Peyer's patch (tissue), 4 donors: ENCODE measurements at regions not wholly inside any gene's neighbourhood (a gene's known extent, or its start where the extent isn't known, plus 50 kb on each side); places are given as distances from the start of the nearest gene placed in this dataset.

Experiments
- DNase-seq, 3 donors: peaks; one replicate each; pipeline ENCODE4 v3.0.0-alpha.2; 2017 to 2019
- H3K27ac ChIP-seq, 4 donors: fragments of 200-600 bp; sonication (generic); one replicate each; pipeline ENCODE4 v1.5.1; 2016 to 2019
- H3K27me3 ChIP-seq, 2 donors: fragments of 200-600 bp; sonication (generic); one replicate each; pipeline ENCODE4 v1.5.1; 2019
- H3K36me3 ChIP-seq, 3 donors: fragments of 200-600 bp; sonication (generic); one replicate each; pipeline ENCODE4 v1.5.1; 2016 to 2019
- H3K4me1 ChIP-seq, 4 donors: fragments of 200-600 bp; sonication (generic); one replicate each; pipeline ENCODE4 v1.5.1; 2016 to 2019
- H3K4me3 ChIP-seq, 4 donors: fragments of 200-600 bp; sonication (generic); 1 replicate in 3 of 4; 2 replicates in 1 of 4; pipeline ENCODE4 v1.5.1; 2016 to 2019; ENCODE audit warnings: mild to moderate bottlenecking in 1 of 4
- H3K9me3 ChIP-seq, 4 donors: fragments of 200-600 bp; sonication (generic); one replicate each; pipeline ENCODE4 v1.5.1; 2016 to 2019; ENCODE audit warnings: mild to moderate bottlenecking in 1 of 4
- CTCF ChIP-seq, 6 experiments: fragments of 450-650 bp in 4 of 6; fragments of 200-600 bp in 2 of 6; sonication (generic) in 1 of 6; IDR thresholded peaks; one replicate each; pipeline ENCODE4 v1.5.1; 2017 to 2019; ENCODE audit warnings: antibody characterized with exemption in 6 of 6, mild to moderate bottlenecking in 3 of 6, moderate library complexity in 1 of 6
- POLR2A ChIP-seq, 2 donors: fragments of 450-650 bp; IDR thresholded peaks; one replicate each; pipeline ENCODE4 v1.5.1; 2017; ENCODE audit warnings: antibody characterized with exemption in 2 of 2, mild to moderate bottlenecking in 2 of 2, moderate library complexity in 2 of 2

DNA sequence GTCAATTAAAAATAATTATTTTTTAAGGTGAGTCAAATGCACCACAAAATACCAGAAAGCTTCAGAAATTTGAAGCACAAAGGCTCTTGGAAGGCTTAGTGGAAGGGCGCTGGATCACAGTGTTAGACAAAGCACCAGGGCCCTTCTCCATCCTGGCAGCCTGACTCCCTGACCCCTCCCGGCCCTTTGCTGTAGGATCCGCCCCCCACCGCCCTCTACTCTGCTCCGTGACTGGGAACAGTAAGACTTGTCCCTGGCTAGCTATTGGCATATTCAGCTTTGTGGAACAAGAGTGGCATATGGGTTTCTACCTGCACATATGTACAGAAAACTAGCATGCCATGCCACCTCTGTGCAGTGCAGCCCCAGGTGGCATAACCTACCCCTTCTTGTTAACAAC is 222.1 kb downstream of the SYK start:
- Histone ChIP-seq H3K27ac (no peak overlapping the region), H3K36me3 (no peaks in the 10 kb centered on the region), H3K9me3 (no peaks in the 10 kb centered on the region), H3K4me1 (no peaks in the 10 kb centered on the region), H3K4me3 (no peak overlapping the region), H3K27me3 (no peaks in the 10 kb centered on the region)
- TF ChIP-seq POLR2A (IDR thresholded peaks at IDR 0.05) (no peak), CTCF (IDR thresholded peaks at IDR 0.05) (no peak)
- no peak for DNase-seq

DNA sequence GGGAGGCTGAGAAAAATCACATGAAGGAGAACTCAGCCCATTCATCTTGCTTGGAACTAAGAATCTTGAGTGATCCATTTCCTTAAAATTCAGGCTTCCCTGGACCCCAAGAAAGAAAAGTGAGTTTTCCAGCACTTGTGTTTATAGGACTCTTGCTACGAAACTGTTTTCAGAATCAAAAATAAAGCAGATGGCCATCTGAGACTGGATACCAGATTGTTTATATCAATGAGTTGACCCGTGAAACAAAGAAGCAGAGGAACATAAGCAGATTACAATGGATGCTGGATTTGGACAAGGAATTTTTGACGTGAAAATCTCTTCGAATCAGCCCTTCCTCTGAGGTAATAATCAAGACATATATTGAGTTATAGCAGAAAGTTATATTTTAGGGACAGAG is 223.2 kb downstream of the SYK start:
- no peak overlapping the region for H3K27ac ChIP-seq
- no peaks in the 10 kb centered on the region for H3K27me3 ChIP-seq
- H3K36me3 ChIP-seq: no peaks in the 10 kb centered on the region
- H3K4me1 ChIP-seq: no peaks in the 10 kb centered on the region
- DNase-seq: no peak
- TF ChIP-seq POLR2A (IDR thresholded peaks at IDR 0.05): no peak
- H3K4me3 ChIP-seq: no peak overlapping the region
- H3K9me3 ChIP-seq: no peaks in the 10 kb centered on the region

DNA sequence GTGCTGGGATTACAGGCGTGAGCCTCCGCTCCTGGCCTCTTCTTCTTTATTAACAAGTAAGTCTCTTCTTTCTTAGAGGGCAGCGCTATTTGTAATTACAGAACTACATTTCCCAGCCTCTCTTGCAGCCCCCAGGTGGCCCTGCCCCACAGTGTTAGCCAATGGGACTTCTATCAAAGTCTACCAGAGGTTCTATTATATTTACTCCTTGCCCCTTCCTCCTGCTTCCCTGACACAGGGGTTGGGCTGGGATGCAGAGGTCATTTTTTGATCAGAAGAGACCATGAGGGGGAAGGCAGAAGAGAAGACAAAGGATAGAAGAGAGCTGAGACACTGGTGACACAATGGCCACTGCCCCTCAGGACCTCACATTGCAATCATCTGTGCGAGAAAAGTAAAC is 224.2 kb downstream of the SYK start:
- no peak for DNase-seq
- no peaks in the 10 kb centered on the region for H3K9me3 ChIP-seq
- H3K4me3 ChIP-seq: no peak overlapping the region
- TF ChIP-seq POLR2A (IDR thresholded peaks at IDR 0.05) (no peak), CTCF (IDR thresholded peaks at IDR 0.05) (no peak)
- no peak overlapping the region for H3K27ac ChIP-seq
- no peaks in the 10 kb centered on the region for H3K4me1 ChIP-seq
- H3K27me3 ChIP-seq: no peaks in the 10 kb centered on the region
- no peaks in the 10 kb centered on the region for H3K36me3 ChIP-seq

DNA sequence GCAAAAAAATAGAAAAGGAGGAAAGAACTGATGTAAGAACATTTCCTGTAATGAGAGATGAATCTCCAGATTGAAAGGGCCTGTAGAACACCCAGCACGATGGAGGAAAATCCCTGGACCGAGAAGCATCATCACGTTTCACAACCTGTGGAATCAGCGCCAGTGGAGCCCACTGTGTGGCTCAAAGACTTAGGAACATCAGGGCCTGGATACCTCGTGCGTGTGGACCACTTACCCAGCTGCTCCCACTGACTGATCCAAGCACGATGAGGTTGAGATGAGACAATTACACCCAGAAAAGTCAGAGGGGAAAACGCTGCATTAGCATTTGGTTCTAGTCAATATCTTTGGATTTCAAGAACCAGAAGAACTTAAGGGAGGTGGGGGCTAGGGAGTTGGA is 224.6 kb downstream of the SYK start:
- Histone ChIP-seq H3K9me3 (no peaks in the 10 kb centered on the region), H3K27ac (no peak overlapping the region), H3K36me3 (no peaks in the 10 kb centered on the region), H3K4me3 (no peak overlapping the region), H3K27me3 (no peaks in the 10 kb centered on the region), H3K4me1 (no peaks in the 10 kb centered on the region)
- no peak for TF ChIP-seq CTCF (IDR thresholded peaks at IDR 0.05)
- DNase-seq: no peak

DNA sequence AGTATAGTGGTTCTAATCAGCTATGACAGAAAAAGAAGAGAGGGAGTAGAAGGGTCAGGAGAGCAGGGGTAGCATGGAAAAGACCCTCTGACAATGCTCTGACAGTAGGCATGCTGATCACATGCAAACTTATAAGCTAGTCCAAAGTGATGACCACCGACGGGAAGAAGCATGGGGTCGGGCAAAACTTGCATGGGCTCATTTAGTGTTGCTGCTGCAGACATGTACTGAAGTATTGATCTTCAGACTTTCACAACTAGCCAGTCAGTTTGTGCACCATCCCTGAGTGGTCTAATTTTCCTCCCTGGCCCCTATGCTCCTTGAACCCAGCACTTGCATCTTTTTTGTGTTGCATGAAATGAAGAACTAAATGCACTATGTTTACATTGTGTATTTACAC is 225.4 kb downstream of the SYK start:
- H3K27ac ChIP-seq: no peak overlapping the region
- H3K27me3 ChIP-seq: no peaks in the 10 kb centered on the region
- no peak for TF ChIP-seq POLR2A (IDR thresholded peaks at IDR 0.05)
- TF ChIP-seq CTCF (IDR thresholded peaks at IDR 0.05): no peak
- H3K9me3 ChIP-seq: no peaks in the 10 kb centered on the region
- H3K4me1 ChIP-seq: no peaks in the 10 kb centered on the region
- DNase-seq: no peak
- H3K4me3 ChIP-seq: no peak overlapping the region
- no peaks in the 10 kb centered on the region for H3K36me3 ChIP-seq

- Histone ChIP-seq H3K9me3 (no peaks in the 10 kb centered on the region), H3K4me1 (no peaks in the 10 kb centered on the region), H3K4me3 (no peak overlapping the region), H3K27ac (no peak overlapping the region), H3K36me3 (no peaks in the 10 kb centered on the region), H3K27me3 (no peaks in the 10 kb centered on the region)
- DNase-seq: peak in 1 of 3 donors; percentile 35
- TF ChIP-seq CTCF (IDR thresholded peaks at IDR 0.05) (no peak), POLR2A (IDR thresholded peaks at IDR 0.05) (no peak)
Observed at GRCh38 chr9:91028166-91028827, 226.7 kb downstream of the SYK start.
